AG04450 (cell line): ENCODE measurements at regions not wholly inside any gene's neighbourhood (a gene's known extent, or its start where the extent isn't known, plus 50 kb on each side); places are given as distances from the start of the nearest gene placed in this dataset.

Experiments
- CTCF ChIA-PET: fragments of 300-600, 350-600 bp; formaldehyde crosslinking; extraction: SDS; loops from one replicate; lab custom pipeline; 2022; ENCODE audit warnings: antibody characterized with exemption, inconsistent platforms; lab: Charles Lee
- POLR2A ChIA-PET: fragments of 350-600 bp; formaldehyde crosslinking; extraction: SDS; loops from one replicate; lab custom pipeline; 2021; ENCODE audit warnings: antibody characterized with exemption, inconsistent platforms; lab: Yijun Ruan, JAX
- DNase-seq: peaks from one replicate; pipeline ENCODE4 v3.0.0-alpha.2; 2011; ENCODE audit warnings: low read depth, low spot score
- H3K27ac ChIP-seq: one replicate; pipeline ENCODE4 v1.5.1; 2012; ENCODE audit warnings: low read depth, low read length, control low read depth
- H3K27me3 ChIP-seq: one replicate; pipeline ENCODE4 v1.6.0; 2012; ENCODE audit warnings: low read length; ENCODE audit not compliant: control insufficient read depth, insufficient read depth
- H3K4me3 ChIP-seq: 2 replicates; pipeline ENCODE4 v1.5.1; 2011; ENCODE audit warnings: mild to moderate bottlenecking, low read depth, low read length, control low read depth
- H3K9me3 ChIP-seq: 2 replicates; pipeline ENCODE4 v1.5.1; 2012; ENCODE audit warnings: low read length; ENCODE audit not compliant: control insufficient read depth, insufficient read depth
- CTCF ChIP-seq: IDR thresholded peaks from 2 replicates; pipeline ENCODE4 v1.5.1; 2011; ENCODE audit warnings: low read depth, low read length, control low read depth, inconsistent platforms

- CTCF ChIA-PET, result no interaction called here
Measured at GRCh38 chr3:127363171-127363570, 75.3 kb upstream of the PRR20G start.

GRCh38 chr3:127360647-127361046 lies 72.8 kb upstream of the PRR20G start:
- Histone ChIP-seq H3K4me3 (no peak overlapping the region), H3K9me3 (no peaks in the 10 kb centered on the region), H3K27ac (no peak overlapping the region), H3K27me3 (peaks cover 7% of the 10 kb centered on the region)
- no peak for TF ChIP-seq CTCF
- DNase-seq, result no peak
- ChIA-PET CTCF (no interaction called here), POLR2A (no interaction called here)

More at GRCh38 chr3:127363171-127363570, 75.3 kb upstream of the PRR20G start:
- Histone ChIP-seq H3K27ac (no peak overlapping the region), H3K9me3 (no peaks in the 10 kb centered on the region), H3K4me3 (no peak overlapping the region), H3K27me3 (peaks cover 9% of the 10 kb centered on the region)
- no peak for DNase-seq
- POLR2A ChIA-PET, result no interaction called here
- no peak for TF ChIP-seq CTCF

- no peaks in the 10 kb centered on the region for H3K9me3 ChIP-seq
- H3K27me3 ChIP-seq, result peaks cover 7% of the 10 kb centered on the region
- no peak overlapping the region for H3K27ac ChIP-seq
- POLR2A ChIA-PET, result no interaction called here
- TF ChIP-seq CTCF, result no peak
- H3K4me3 ChIP-seq, result no peak overlapping the region
- CTCF ChIA-PET, result no interaction called here
- no peak for DNase-seq
Measured at GRCh38 chr3:127358641-127359040, 70.8 kb upstream of the PRR20G start.

- DNase-seq, result no peak
- H3K27ac ChIP-seq, result no peak overlapping the region
- H3K27me3 ChIP-seq, result no peaks in the 10 kb centered on the region
- no peak overlapping the region for H3K4me3 ChIP-seq
- H3K9me3 ChIP-seq, result no peaks in the 10 kb centered on the region
- ChIA-PET POLR2A (no interaction called here), CTCF (no interaction called here)
- TF ChIP-seq CTCF, result no peak
Measured at GRCh38 chr3:127356381-127356780, 68.5 kb upstream of the PRR20G start.

- Histone ChIP-seq H3K9me3 (no peaks in the 10 kb centered on the region; the same call in 1 of the 2 replicates), H3K27me3 (no peaks in the 10 kb centered on the region), H3K27ac (no peak overlapping the region), H3K4me3 (no peak overlapping the region)
- no peak for DNase-seq
- ChIA-PET POLR2A (no interaction called here), CTCF (no interaction called here)
- TF ChIP-seq CTCF, result no peak
Measured at GRCh38 chr3:127354761-127355160, 66.9 kb upstream of the PRR20G start.
